ENCODE measurements at regions not wholly inside any gene's neighbourhood (a gene's known extent, or its start where the extent isn't known, plus 50 kb on each side); places are given as distances from the start of the nearest gene placed in this dataset.

- no peak for DNase-seq
- Histone ChIP-seq H3K36me3 (replicated peaks) (no peaks in the 10 kb centered on the region), H3K27me3 (replicated peaks) (no peaks in the 10 kb centered on the region), H3K27ac (no peak overlapping the region), H3K4me3 (ENCODE audit: low read depth, low read length) (no peak overlapping the region)
- in situ Hi-C loops (cut with HindIII; ENCODE audit: low pct_ligation_motif_present, low sequenced_read_pairs): no loop called here
- no peak for TF ChIP-seq CTCF (IDR thresholded peaks at IDR 0.05; ENCODE audit: low read depth, low read length, missing control alignments)
These were observed 69.5 kb downstream of the TPRA1 start for GRCh38 chr3:127520993-127521392.

GRCh38 chr3:127518456-127519081, 72.0 kb downstream of the TPRA1 start:
- TF ChIP-seq CTCF (IDR thresholded peaks at IDR 0.05; ENCODE audit: low read depth, low read length, missing control alignments): no peak
- in situ Hi-C loops (cut with HindIII; ENCODE audit: low pct_ligation_motif_present, low sequenced_read_pairs): no loop called here
- Histone ChIP-seq H3K4me3 (ENCODE audit: low read depth, low read length) (no peak overlapping the region), H3K27me3 (replicated peaks) (no peaks in the 10 kb centered on the region), H3K27ac (no peak overlapping the region), H3K36me3 (replicated peaks) (no peaks in the 10 kb centered on the region)
- no peak for DNase-seq

GRCh38 chr3:127512256-127512655, 78.3 kb downstream of the TPRA1 start:
- in situ Hi-C loops (cut with HindIII; ENCODE audit: low pct_ligation_motif_present, low sequenced_read_pairs): no loop called here

GRCh38 chr3:127501177-127501576, 89.4 kb downstream of the TPRA1 start:
- in situ Hi-C loops (cut with HindIII; ENCODE audit: low pct_ligation_motif_present, low sequenced_read_pairs): no loop called here
- no peaks in the 10 kb centered on the region for H3K36me3 ChIP-seq (replicated peaks)
- TF ChIP-seq CTCF (IDR thresholded peaks at IDR 0.05; ENCODE audit: low read depth, low read length, missing control alignments): no peak
- no peaks in the 10 kb centered on the region for H3K27me3 ChIP-seq (replicated peaks)
- no peak overlapping the region for H3K27ac ChIP-seq
- H3K4me3 ChIP-seq (ENCODE audit: low read depth, low read length): no peak overlapping the region
- DNase-seq: no peak

More at GRCh38 chr3:127512256-127512655, 78.3 kb downstream of the TPRA1 start:
- H3K27ac ChIP-seq: no peak overlapping the region
- no peak for DNase-seq
- TF ChIP-seq CTCF (IDR thresholded peaks at IDR 0.05; ENCODE audit: low read depth, low read length, missing control alignments): no peak
- H3K4me3 ChIP-seq (ENCODE audit: low read depth, low read length): no peak overlapping the region
- no peaks in the 10 kb centered on the region for H3K27me3 ChIP-seq (replicated peaks)
- no peaks in the 10 kb centered on the region for H3K36me3 ChIP-seq (replicated peaks)

- Histone ChIP-seq H3K4me3 (ENCODE audit: low read depth, low read length) (no peak overlapping the region), H3K27me3 (replicated peaks) (no peaks in the 10 kb centered on the region), H3K36me3 (replicated peaks) (no peaks in the 10 kb centered on the region), H3K27ac (no peak overlapping the region)
- no peak for DNase-seq
- in situ Hi-C loops (cut with HindIII; ENCODE audit: low pct_ligation_motif_present, low sequenced_read_pairs): no loop called here
- TF ChIP-seq CTCF (IDR thresholded peaks at IDR 0.05; ENCODE audit: low read depth, low read length, missing control alignments): no peak
These were observed 92.9 kb downstream of the TPRA1 start for GRCh38 chr3:127497676-127498075.

- Histone ChIP-seq H3K4me3 (ENCODE audit: low read depth, low read length) (no peak overlapping the region), H3K27me3 (replicated peaks) (no peaks in the 10 kb centered on the region), H3K27ac (no peak overlapping the region), H3K36me3 (replicated peaks) (no peaks in the 10 kb centered on the region)
- TF ChIP-seq CTCF (IDR thresholded peaks at IDR 0.05; ENCODE audit: low read depth, low read length, missing control alignments): no peak
- in situ Hi-C loops (cut with HindIII; ENCODE audit: low pct_ligation_motif_present, low sequenced_read_pairs): no loop called here
- DNase-seq: no peak
These were observed 93.4 kb downstream of the TPRA1 start for GRCh38 chr3:127497166-127497565.
